ENCODE measurements at regions not wholly inside any gene's neighbourhood (a gene's known extent, or its start where the extent isn't known, plus 50 kb on each side); places are given as distances from the start of the nearest gene placed in this dataset.
"Not testable (repeated sequence)": the region's sequence is repeated elsewhere in the genome, so short reads cannot be mapped to it uniquely, and the experiment has no call there.

DNA sequence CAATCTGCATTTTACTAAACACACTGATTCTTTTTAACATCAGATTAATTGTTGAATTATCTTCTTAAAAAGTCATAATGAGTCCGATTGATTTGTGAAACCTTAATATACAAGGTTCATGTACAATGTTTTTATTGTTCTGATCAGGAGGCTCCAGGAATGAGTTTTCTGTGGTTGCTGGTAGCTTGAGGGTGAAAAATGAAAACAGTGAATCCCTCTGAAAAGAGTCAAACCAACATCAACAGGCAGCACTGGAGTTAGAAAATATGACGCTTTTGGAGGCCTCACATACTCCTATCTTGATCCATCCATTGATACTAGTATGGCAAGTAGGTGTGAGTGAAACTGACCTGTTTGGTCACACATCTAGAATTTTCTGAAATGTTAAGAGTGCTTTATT lies 216.3 kb upstream of the ETAA1 start:
- H3K4me1 ChIP-seq (ENCODE audit: control insufficient read depth, low read length), result no peaks in the 10 kb centered on the region
- H3K27me3 ChIP-seq (ENCODE audit: control insufficient read depth, low read length), result no peaks in the 10 kb centered on the region
- no peaks in the 10 kb centered on the region for H3K36me3 ChIP-seq (ENCODE audit: control insufficient read depth, low read length)
- no peaks in the 10 kb centered on the region for H3K79me2 ChIP-seq (ENCODE audit: control insufficient read depth, low read length)
- H3K4me2 ChIP-seq (ENCODE audit: low read length), result no peak overlapping the region
- TF ChIP-seq EZH2phosphoT487 (IDR thresholded peaks at IDR 0.05; ENCODE audit: borderline replicate concordance, low read length), result no peak
- TF ChIP-seq, protein P1, sequence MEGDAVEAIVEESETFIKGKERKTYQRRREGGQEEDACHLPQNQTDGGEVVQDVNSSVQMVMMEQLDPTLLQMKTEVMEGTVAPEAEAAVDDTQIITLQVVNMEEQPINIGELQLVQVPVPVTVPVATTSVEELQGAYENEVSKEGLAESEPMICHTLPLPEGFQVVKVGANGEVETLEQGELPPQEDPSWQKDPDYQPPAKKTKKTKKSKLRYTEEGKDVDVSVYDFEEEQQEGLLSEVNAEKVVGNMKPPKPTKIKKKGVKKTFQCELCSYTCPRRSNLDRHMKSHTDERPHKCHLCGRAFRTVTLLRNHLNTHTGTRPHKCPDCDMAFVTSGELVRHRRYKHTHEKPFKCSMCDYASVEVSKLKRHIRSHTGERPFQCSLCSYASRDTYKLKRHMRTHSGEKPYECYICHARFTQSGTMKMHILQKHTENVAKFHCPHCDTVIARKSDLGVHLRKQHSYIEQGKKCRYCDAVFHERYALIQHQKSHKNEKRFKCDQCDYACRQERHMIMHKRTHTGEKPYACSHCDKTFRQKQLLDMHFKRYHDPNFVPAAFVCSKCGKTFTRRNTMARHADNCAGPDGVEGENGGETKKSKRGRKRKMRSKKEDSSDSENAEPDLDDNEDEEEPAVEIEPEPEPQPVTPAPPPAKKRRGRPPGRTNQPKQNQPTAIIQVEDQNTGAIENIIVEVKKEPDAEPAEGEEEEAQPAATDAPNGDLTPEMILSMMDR (IDR thresholded peaks at IDR 0.05; ENCODE audit: low read depth, low read length, poor library complexity, severe bottlenecking), result no peak
- H3F3A ChIP-seq (ENCODE audit: control insufficient read depth, insufficient read depth), result no peaks in the 10 kb centered on the region
- no peak overlapping the region for H3K4me3 ChIP-seq (ENCODE audit: low read length)
- no peaks in the 10 kb centered on the region for H3K9me3 ChIP-seq (ENCODE audit: control insufficient read depth, insufficient read depth, low read length)
- no peaks in the 10 kb centered on the region for H4K20me1 ChIP-seq (ENCODE audit: control insufficient read depth, insufficient read depth, low read depth, low read length)
- no peak overlapping the region for H3K27ac ChIP-seq (ENCODE audit: low read depth, low read length)
- no peaks in the 10 kb centered on the region for H3K9me2 ChIP-seq (replicated peaks; ENCODE audit: control insufficient read depth, low read length)

DNA sequence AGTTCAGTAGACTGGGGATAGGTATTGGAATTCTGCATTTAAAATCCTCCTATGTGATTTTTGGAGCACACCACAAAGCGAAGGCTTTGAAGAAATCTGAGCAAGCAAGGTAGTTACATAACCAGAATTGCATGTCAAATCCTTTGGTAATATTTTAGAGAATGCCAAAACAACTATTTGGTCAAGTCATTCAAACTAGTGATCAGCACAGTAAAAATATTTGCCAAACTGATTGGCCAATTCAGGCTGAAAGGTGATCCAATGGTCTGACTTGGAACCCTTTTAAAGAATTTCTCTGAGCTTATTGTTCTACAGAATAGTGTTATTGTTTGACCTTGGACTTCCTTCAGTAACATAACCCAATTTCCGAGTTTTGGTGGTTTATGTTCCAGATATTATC lies 214.2 kb upstream of the ETAA1 start:
- Histone ChIP-seq H3K9me2 (replicated peaks; ENCODE audit: control insufficient read depth, low read length) (no peaks in the 10 kb centered on the region), H3K27me3 (ENCODE audit: control insufficient read depth, low read length) (no peaks in the 10 kb centered on the region), H3K4me3 (ENCODE audit: low read length) (no peak overlapping the region), H3K4me1 (ENCODE audit: control insufficient read depth, low read length) (no peaks in the 10 kb centered on the region), H3K27ac (ENCODE audit: low read depth, low read length) (no peak overlapping the region), H3K79me2 (ENCODE audit: control insufficient read depth, low read length) (no peaks in the 10 kb centered on the region), H4K20me1 (ENCODE audit: control insufficient read depth, insufficient read depth, low read depth, low read length) (no peaks in the 10 kb centered on the region), H3K36me3 (ENCODE audit: control insufficient read depth, low read length) (no peaks in the 10 kb centered on the region), H3K9me3 (ENCODE audit: control insufficient read depth, insufficient read depth, low read length) (no peaks in the 10 kb centered on the region), H3K4me2 (ENCODE audit: low read length) (no peak overlapping the region), H3F3A (ENCODE audit: control insufficient read depth, insufficient read depth) (no peaks in the 10 kb centered on the region)
- TF ChIP-seq EZH2phosphoT487 (IDR thresholded peaks at IDR 0.05; ENCODE audit: borderline replicate concordance, low read length), result no peak
- TF ChIP-seq, protein P1 (IDR thresholded peaks at IDR 0.05; ENCODE audit: low read depth, low read length, poor library complexity, severe bottlenecking), result no peak

GRCh38 chr2:67186326-67186725 lies 210.8 kb upstream of the ETAA1 start:
- Histone ChIP-seq H3F3A (ENCODE audit: control insufficient read depth, insufficient read depth) (no peaks in the 10 kb centered on the region), H3K4me1 (ENCODE audit: control insufficient read depth, low read length) (no peaks in the 10 kb centered on the region), H3K27me3 (ENCODE audit: control insufficient read depth, low read length) (no peaks in the 10 kb centered on the region), H3K36me3 (ENCODE audit: control insufficient read depth, low read length) (no peaks in the 10 kb centered on the region), H3K9me2 (replicated peaks; ENCODE audit: control insufficient read depth, low read length) (no peaks in the 10 kb centered on the region), H3K4me2 (ENCODE audit: low read length) (no peak overlapping the region), H4K20me1 (ENCODE audit: control insufficient read depth, insufficient read depth, low read depth, low read length) (no peaks in the 10 kb centered on the region), H3K4me3 (ENCODE audit: low read length) (no peak overlapping the region), H3K9me3 (ENCODE audit: control insufficient read depth, insufficient read depth, low read length) (no peaks in the 10 kb centered on the region), H3K79me2 (ENCODE audit: control insufficient read depth, low read length) (no peaks in the 10 kb centered on the region), H3K27ac (ENCODE audit: low read depth, low read length) (no peak overlapping the region)
- TF ChIP-seq, protein P1 (IDR thresholded peaks at IDR 0.05; ENCODE audit: low read depth, low read length, poor library complexity, severe bottlenecking), result no peak
- no peak for TF ChIP-seq EZH2phosphoT487 (IDR thresholded peaks at IDR 0.05; ENCODE audit: borderline replicate concordance, low read length)

- TF ChIP-seq, protein P1 (IDR thresholded peaks at IDR 0.05; ENCODE audit: low read depth, low read length, poor library complexity, severe bottlenecking), result no peak
- no peak for TF ChIP-seq EZH2phosphoT487 (IDR thresholded peaks at IDR 0.05; ENCODE audit: borderline replicate concordance, low read length)
- H3K36me3 ChIP-seq (ENCODE audit: control insufficient read depth, low read length), result no peaks in the 10 kb centered on the region
- no peaks in the 10 kb centered on the region for H3F3A ChIP-seq (ENCODE audit: control insufficient read depth, insufficient read depth)
- no peak overlapping the region for H3K4me2 ChIP-seq (ENCODE audit: low read length)
- no peaks in the 10 kb centered on the region for H3K9me3 ChIP-seq (ENCODE audit: control insufficient read depth, insufficient read depth, low read length)
- H3K9me2 ChIP-seq (replicated peaks; ENCODE audit: control insufficient read depth, low read length), result no peaks in the 10 kb centered on the region
- no peak overlapping the region for H3K4me3 ChIP-seq (ENCODE audit: low read length)
- H3K4me1 ChIP-seq (ENCODE audit: control insufficient read depth, low read length), result no peaks in the 10 kb centered on the region
- H3K27me3 ChIP-seq (ENCODE audit: control insufficient read depth, low read length), result no peaks in the 10 kb centered on the region
- H4K20me1 ChIP-seq (ENCODE audit: control insufficient read depth, insufficient read depth, low read depth, low read length), result no peaks in the 10 kb centered on the region
- no peak overlapping the region for H3K27ac ChIP-seq (ENCODE audit: low read depth, low read length)
- H3K79me2 ChIP-seq (ENCODE audit: control insufficient read depth, low read length), result no peaks in the 10 kb centered on the region
These were observed 210.3 kb upstream of the ETAA1 start for GRCh38 chr2:67186871-67187270.

DNA sequence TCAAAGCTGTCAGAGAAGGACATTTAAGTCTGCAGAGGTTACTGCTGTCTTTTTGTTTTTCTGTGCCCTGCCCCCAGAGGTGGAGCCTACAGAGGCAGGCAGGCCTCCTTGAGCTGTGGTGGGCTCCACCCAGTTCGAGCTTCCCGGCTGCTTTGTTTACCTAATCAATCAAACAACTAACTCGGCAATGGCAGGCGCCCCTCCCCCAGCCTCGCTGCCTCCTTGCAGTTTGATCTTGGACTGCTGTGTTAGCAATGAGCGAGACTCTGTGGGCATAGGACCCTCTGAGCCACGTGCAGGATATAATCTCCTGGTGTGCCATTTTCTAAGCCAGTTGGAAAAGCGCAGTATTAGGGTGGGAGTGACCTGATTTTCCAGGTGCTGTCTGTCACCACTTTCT lies 201.8 kb upstream of the ETAA1 start:
- H3K4me2 ChIP-seq (ENCODE audit: low read length); H3K27ac ChIP-seq (ENCODE audit: low read depth, low read length); H3K9me2 ChIP-seq (replicated peaks; ENCODE audit: control insufficient read depth, low read length); H3K36me3 ChIP-seq (ENCODE audit: control insufficient read depth, low read length); H3K79me2 ChIP-seq (ENCODE audit: control insufficient read depth, low read length); H3K27me3 ChIP-seq (ENCODE audit: control insufficient read depth, low read length); H4K20me1 ChIP-seq (ENCODE audit: control insufficient read depth, insufficient read depth, low read depth, low read length); H3K4me1 ChIP-seq (ENCODE audit: control insufficient read depth, low read length); H3K9me3 ChIP-seq (ENCODE audit: control insufficient read depth, insufficient read depth, low read length); H3F3A ChIP-seq (ENCODE audit: control insufficient read depth, insufficient read depth); H3K4me3 ChIP-seq (ENCODE audit: low read length): not testable (repeated sequence)
